ENCODE measurements at regions not wholly inside any gene's neighbourhood (a gene's known extent, or its start where the extent isn't known, plus 50 kb on each side); places are given as distances from the start of the nearest gene placed in this dataset.

DNA sequence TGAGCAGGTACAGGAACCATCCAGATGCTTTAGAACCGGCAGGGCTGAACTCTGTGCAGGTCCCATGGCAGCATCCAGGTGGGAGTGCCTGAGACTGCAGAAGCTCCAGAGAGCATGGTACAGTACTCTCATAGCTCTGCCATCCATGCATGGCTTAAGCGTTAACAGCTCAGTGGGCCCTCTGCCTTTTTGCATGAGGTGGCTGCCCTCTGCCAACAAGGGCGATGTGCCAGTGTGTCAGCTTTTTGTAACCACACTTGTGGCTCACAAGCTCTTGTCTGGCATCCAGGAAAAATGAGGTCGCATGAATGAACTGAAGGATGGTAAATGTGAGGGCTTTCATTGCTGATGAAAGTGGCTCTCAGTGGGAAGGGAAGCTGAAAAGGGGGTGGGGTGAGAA lies 950.1 kb downstream of the DIPK2A start:
- TF ChIP-seq, protein P1, sequence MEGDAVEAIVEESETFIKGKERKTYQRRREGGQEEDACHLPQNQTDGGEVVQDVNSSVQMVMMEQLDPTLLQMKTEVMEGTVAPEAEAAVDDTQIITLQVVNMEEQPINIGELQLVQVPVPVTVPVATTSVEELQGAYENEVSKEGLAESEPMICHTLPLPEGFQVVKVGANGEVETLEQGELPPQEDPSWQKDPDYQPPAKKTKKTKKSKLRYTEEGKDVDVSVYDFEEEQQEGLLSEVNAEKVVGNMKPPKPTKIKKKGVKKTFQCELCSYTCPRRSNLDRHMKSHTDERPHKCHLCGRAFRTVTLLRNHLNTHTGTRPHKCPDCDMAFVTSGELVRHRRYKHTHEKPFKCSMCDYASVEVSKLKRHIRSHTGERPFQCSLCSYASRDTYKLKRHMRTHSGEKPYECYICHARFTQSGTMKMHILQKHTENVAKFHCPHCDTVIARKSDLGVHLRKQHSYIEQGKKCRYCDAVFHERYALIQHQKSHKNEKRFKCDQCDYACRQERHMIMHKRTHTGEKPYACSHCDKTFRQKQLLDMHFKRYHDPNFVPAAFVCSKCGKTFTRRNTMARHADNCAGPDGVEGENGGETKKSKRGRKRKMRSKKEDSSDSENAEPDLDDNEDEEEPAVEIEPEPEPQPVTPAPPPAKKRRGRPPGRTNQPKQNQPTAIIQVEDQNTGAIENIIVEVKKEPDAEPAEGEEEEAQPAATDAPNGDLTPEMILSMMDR (IDR thresholded peaks at IDR 0.05): no peak
- TF ChIP-seq POLR2A (IDR thresholded peaks at IDR 0.05): no peak
- no peak for TF ChIP-seq POLR2AphosphoS5 (IDR thresholded peaks at IDR 0.05)
- Histone ChIP-seq H3K27ac (no peak overlapping the region), H3K4me1 (replicated peaks) (no peaks in the 10 kb centered on the region), H3K4me3 (no peak overlapping the region), H3K36me3 (no peaks in the 10 kb centered on the region), H3K9me3 (no peaks in the 10 kb centered on the region), H3K27me3 (replicated peaks; ENCODE audit: insufficient read depth) (no peaks in the 10 kb centered on the region)
- intact Hi-C loops (cut with DNase I): no loop called here
- WGBS: 73% methylated on average over 4 of the region's 4 CpGs
- DNase-seq (ENCODE audit: low spot score): no peak

DNA sequence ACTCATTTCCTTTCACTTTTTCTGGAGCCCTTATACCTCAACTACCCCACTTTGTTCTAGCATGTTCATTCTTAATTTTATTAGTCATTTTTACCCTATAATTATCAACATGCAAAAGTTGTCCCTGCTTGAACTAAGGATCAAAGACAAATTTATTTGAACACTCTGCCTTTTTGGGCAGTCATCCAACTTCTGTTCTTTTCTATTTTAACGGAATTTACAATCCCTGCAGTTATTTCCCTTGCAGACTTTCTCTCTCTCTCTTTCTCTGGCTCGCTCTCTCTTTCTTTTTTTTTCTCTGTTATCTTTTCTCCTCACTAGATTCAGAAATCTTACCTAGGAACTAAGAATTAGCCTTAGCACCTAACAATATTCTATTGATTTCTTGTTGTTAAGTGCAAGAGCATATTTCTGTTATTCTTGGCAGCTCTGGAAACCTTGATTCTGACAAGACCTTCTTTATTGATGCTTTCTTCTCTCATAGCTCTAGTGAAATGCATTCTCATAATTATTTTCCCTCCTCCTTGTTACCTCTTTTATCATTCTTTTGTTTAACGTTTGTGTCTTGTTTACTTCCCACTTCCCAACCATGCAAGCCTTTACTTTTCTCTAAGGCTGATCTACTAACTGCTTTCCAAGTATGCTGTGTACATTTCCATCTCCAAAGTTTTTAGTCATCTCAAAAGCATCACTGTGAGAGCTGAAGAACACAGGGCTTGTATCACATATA lies 951.6 kb downstream of the DIPK2A start:
- no peak overlapping the region for H3K4me3 ChIP-seq
- H3K9me3 ChIP-seq: no peaks in the 10 kb centered on the region
- no peaks in the 10 kb centered on the region for H3K36me3 ChIP-seq
- TF ChIP-seq, protein P1 (IDR thresholded peaks at IDR 0.05): no peak
- TF ChIP-seq POLR2A (IDR thresholded peaks at IDR 0.05): no peak
- TF ChIP-seq POLR2AphosphoS5 (IDR thresholded peaks at IDR 0.05): no peak
- no peak overlapping the region for H3K27ac ChIP-seq
- DNase-seq (ENCODE audit: low spot score): no peak
- intact Hi-C loops (cut with DNase I): no loop called here
- no peaks in the 10 kb centered on the region for H3K4me1 ChIP-seq (replicated peaks)
- 5% methylated on average over 3 of the region's 3 CpGs for WGBS
- no peaks in the 10 kb centered on the region for H3K27me3 ChIP-seq (replicated peaks; ENCODE audit: insufficient read depth)

DNA sequence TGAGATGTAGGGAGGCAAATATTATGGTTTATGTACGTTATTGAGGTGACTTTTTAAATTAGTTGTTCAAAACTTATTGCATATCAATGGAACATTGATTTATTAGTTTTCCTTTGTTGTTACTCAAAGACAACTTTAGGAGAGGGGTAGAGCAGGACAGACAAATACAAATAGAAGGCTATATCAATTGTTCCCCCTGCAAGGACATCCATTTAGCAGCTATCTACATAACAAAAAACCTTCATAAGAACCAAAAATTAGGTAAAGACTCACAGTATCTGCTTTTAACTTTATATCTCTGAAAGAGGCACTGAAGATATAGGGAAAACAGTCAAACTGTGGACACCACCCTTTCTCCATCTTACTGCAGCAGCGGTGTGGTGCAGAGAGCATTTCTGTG lies 958.8 kb downstream of the DIPK2A start:
- Histone ChIP-seq H3K27me3 (replicated peaks; ENCODE audit: insufficient read depth) (no peaks in the 10 kb centered on the region), H3K4me1 (replicated peaks) (no peaks in the 10 kb centered on the region), H3K36me3 (no peaks in the 10 kb centered on the region), H3K27ac (no peak overlapping the region), H3K4me3 (no peak overlapping the region), H3K9me3 (no peaks in the 10 kb centered on the region)
- intact Hi-C loops (cut with DNase I): no loop called here
- WGBS: 91% methylated on average over 2 of the region's 2 CpGs
- TF ChIP-seq, protein P1 (IDR thresholded peaks at IDR 0.05): no peak
- TF ChIP-seq POLR2A (IDR thresholded peaks at IDR 0.05) (no peak), POLR2AphosphoS5 (IDR thresholded peaks at IDR 0.05) (no peak)
- no peak for DNase-seq (ENCODE audit: low spot score)

DNA sequence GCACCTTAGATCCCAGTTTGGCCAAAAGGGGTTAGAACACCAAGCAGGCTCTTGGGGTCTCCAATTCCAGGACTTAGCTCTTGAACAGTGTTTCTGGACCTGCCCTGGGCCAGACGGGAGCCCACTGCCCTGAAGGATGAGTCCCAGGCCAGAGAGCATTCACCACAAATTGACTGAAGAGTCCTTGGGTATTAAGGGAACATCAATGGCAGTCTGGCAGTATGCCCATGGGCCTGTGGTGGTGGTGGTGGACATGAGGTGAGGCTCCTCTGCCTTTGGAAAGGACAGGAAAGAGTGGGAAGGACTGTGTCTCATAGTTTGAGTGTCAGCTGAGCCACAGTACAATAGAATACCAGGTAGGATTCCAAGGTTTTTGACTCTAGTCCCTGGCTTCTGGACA lies 960.0 kb downstream of the DIPK2A start:
- no peaks in the 10 kb centered on the region for H3K4me1 ChIP-seq (replicated peaks)
- DNase-seq (ENCODE audit: low spot score): no peak
- H3K9me3 ChIP-seq: no peaks in the 10 kb centered on the region
- H3K36me3 ChIP-seq: no peaks in the 10 kb centered on the region
- whole genome bisulfite sequencing: 95% methylated on average over 1 of the region's 1 CpG
- H3K27me3 ChIP-seq (replicated peaks; ENCODE audit: insufficient read depth): no peaks in the 10 kb centered on the region
- no peak overlapping the region for H3K4me3 ChIP-seq
- H3K27ac ChIP-seq: no peak overlapping the region
- intact Hi-C loops (cut with DNase I): no loop called here
- no peak for TF ChIP-seq POLR2A (IDR thresholded peaks at IDR 0.05)
- TF ChIP-seq, protein P1 (IDR thresholded peaks at IDR 0.05): no peak
- TF ChIP-seq POLR2AphosphoS5 (IDR thresholded peaks at IDR 0.05): no peak
